ENCODE measurements at regions not wholly inside any gene's neighbourhood (a gene's known extent, or its start where the extent isn't known, plus 50 kb on each side); places are given as distances from the start of the nearest gene placed in this dataset.

- TF ChIP-seq EZH2 (IDR thresholded peaks at IDR 0.05), result no peak
- no peak for TF ChIP-seq EGR1 (IDR thresholded peaks at IDR 0.05; ENCODE audit: low read depth)
- no peak for TF ChIP-seq ZBTB33 (IDR thresholded peaks at IDR 0.05; ENCODE audit: extremely low read depth, insufficient replicate concordance, low read length)
- no peak for TF ChIP-seq JUND (IDR thresholded peaks at IDR 0.05)
- ChIA-PET CTCF (no interaction called here), POLR2A (no interaction called here), RAD21 (ENCODE audit: low non-redundant PET in 1 of 2, low total read pairs in 2 of 2, uncharacterized antibody in 2 of 2, unreplicated experiment in 2 of 2) (no interaction called here)
- Histone ChIP-seq H3K36me3 (ENCODE audit: control insufficient read depth in 1 of 2, insufficient read depth in 2 of 2, low read length in 2 of 2) (no peaks in the 10 kb centered on the region), H3K4me2 (ENCODE audit: low read length) (no peak overlapping the region), H3K79me2 (ENCODE audit: insufficient read depth, low read length) (no peaks in the 10 kb centered on the region), H4K20me1 (ENCODE audit: insufficient read depth) (no peaks in the 10 kb centered on the region), H3K9me2 (ENCODE audit: insufficient read depth) (no peaks in the 10 kb centered on the region), H2AFZ (ENCODE audit: low read depth, low read length, poor library complexity, severe bottlenecking) (no peak overlapping the region), H3K9me3 (ENCODE audit: control insufficient read depth in 1 of 2, insufficient read depth in 1 of 2, low read depth in 1 of 2, low read length in 2 of 2) (no peaks in the 10 kb centered on the region), H3K4me3 (replicated peaks in 1 of 2; ENCODE audit: low read depth in 1 of 2, low read length in 2 of 2) (no peak overlapping the region), H3K27ac (ENCODE audit: low read depth, low read length) (no peak overlapping the region), H3K4me1 (ENCODE audit: control insufficient read depth in 1 of 2, insufficient read depth in 2 of 2, low read length in 2 of 2) (no peaks in the 10 kb centered on the region), H3K27me3 (ENCODE audit: insufficient read depth, low read length) (no peaks in the 10 kb centered on the region), H3K9ac (ENCODE audit: low read length) (no peak overlapping the region)
- ATAC-seq (no peak), DNase-seq (ENCODE audit: low read depth, low spot score) (no peak)
- intact Hi-C loops (cut with micrococcal nuclease), result no loop called here
- no TSS peak for BruUV-seq (replicated peaks)
Observed at GRCh38 chr13:104375614-104376013, 1309.4 kb upstream of the SLC10A2 start.

GRCh38 chr13:104372095-104372655 is 1306.0 kb upstream of the SLC10A2 start:
- H3K4me3 ChIP-seq (replicated peaks in 1 of 2; ENCODE audit: low read depth in 1 of 2, low read length in 2 of 2), result no peak overlapping the region
- no peaks in the 10 kb centered on the region for H3K4me1 ChIP-seq (ENCODE audit: control insufficient read depth in 1 of 2, insufficient read depth in 2 of 2, low read length in 2 of 2)
- DNase-seq (ENCODE audit: low read depth, low spot score) (no peak), ATAC-seq (no peak)
- no peak overlapping the region for H3K9ac ChIP-seq (ENCODE audit: low read length)
- TF ChIP-seq SP1 (IDR thresholded peaks at IDR 0.05; ENCODE audit: low read depth) (no peak), SIN3A (IDR thresholded peaks at IDR 0.05; ENCODE audit: low read depth) (no peak), RAD21 (IDR thresholded peaks at IDR 0.05; ENCODE audit: low read depth) (no peak), ATF3 (IDR thresholded peaks at IDR 0.05) (no peak), CEBPB (IDR thresholded peaks at IDR 0.05; ENCODE audit: low read depth) (no peak), POLR2A (IDR thresholded peaks at IDR 0.05; ENCODE audit: borderline replicate concordance, extremely low read depth, insufficient read depth, insufficient read length) (no peak), EGR1 (IDR thresholded peaks at IDR 0.05; ENCODE audit: low read depth) (no peak), POLR2AphosphoS5 (IDR thresholded peaks at IDR 0.05; ENCODE audit: low read depth, low read length) (no peak), ELF1 (IDR thresholded peaks at IDR 0.05; ENCODE audit: borderline replicate concordance, low read depth) (no peak)
- POLR2A ChIA-PET, result no interaction called here
- CTCF ChIA-PET, result no interaction called here
- BruUV-seq (replicated peaks), result no TSS peak
- no peaks in the 10 kb centered on the region for H3K79me2 ChIP-seq (ENCODE audit: insufficient read depth, low read length)
- H3K9me3 ChIP-seq (ENCODE audit: control insufficient read depth in 1 of 2, insufficient read depth in 1 of 2, low read depth in 1 of 2, low read length in 2 of 2), result no peaks in the 10 kb centered on the region
- no peak overlapping the region for H3K4me2 ChIP-seq (ENCODE audit: low read length)
- H3K27me3 ChIP-seq (ENCODE audit: insufficient read depth, low read length), result no peaks in the 10 kb centered on the region
- H3K36me3 ChIP-seq (ENCODE audit: control insufficient read depth in 1 of 2, insufficient read depth in 2 of 2, low read length in 2 of 2), result no peaks in the 10 kb centered on the region
- no peaks in the 10 kb centered on the region for H4K20me1 ChIP-seq (ENCODE audit: insufficient read depth)
- intact Hi-C loops (cut with micrococcal nuclease), result loop anchor here (5.0 kb wide), 1 partner anchor 575 kb away; no protein-coding TSS in a partner anchor
- H2AFZ ChIP-seq (ENCODE audit: low read depth, low read length, poor library complexity, severe bottlenecking), result no peak overlapping the region
- RAD21 ChIA-PET (ENCODE audit: low non-redundant PET in 1 of 2, low total read pairs in 2 of 2, uncharacterized antibody in 2 of 2, unreplicated experiment in 2 of 2), result no interaction called here
- no peak overlapping the region for H3K27ac ChIP-seq (ENCODE audit: low read depth, low read length)
- no peaks in the 10 kb centered on the region for H3K9me2 ChIP-seq (ENCODE audit: insufficient read depth)

All from HCT116 (cell line).